Karpas-422 (cell line): ENCODE measurements at regions not wholly inside any gene's neighbourhood (a gene's known extent, or its start where the extent isn't known, plus 50 kb on each side); places are given as distances from the start of the nearest gene placed in this dataset.

Experiments
- DNase-seq: peaks from one replicate; pipeline ENCODE4 v3.0.0-alpha.2; 2015
- H2AFZ ChIP-seq: fragments of 200-600 bp; sonication (generic); 2 replicates; pipeline ENCODE4 v1.6.1; 2014; ENCODE audit warnings: antibody characterized with exemption, low read length, mixed read lengths
- H3K27ac ChIP-seq: fragments of 200-600 bp; sonication (generic); 2 replicates; pipeline ENCODE4 v1.5.1; 2014; ENCODE audit warnings: mild to moderate bottlenecking, low read length, moderate library complexity
- H3K27me3 ChIP-seq: fragments of 200-600 bp; sonication (generic); 2 replicates; pipeline ENCODE4 v1.6.1; 2014; ENCODE audit warnings: low read length, mixed read lengths
- H3K36me3 ChIP-seq: fragments of 200-600 bp; sonication (generic); 2 replicates; pipeline ENCODE4 v1.6.1; 2014; ENCODE audit warnings: low read length, mixed read lengths; ENCODE audit not compliant: insufficient read depth
- H3K4me1 ChIP-seq: fragments of 200-600 bp; sonication (generic); 2 replicates; pipeline ENCODE4 v1.6.1; 2014; ENCODE audit warnings: mild to moderate bottlenecking, low read length, mixed read lengths
- H3K4me2 ChIP-seq: fragments of 200-600 bp; sonication (generic); 2 replicates; pipeline ENCODE4 v1.6.1; 2014; ENCODE audit warnings: low read length, low read depth, mild to moderate bottlenecking; ENCODE audit not compliant: poor library complexity, severe bottlenecking
- H3K4me3 ChIP-seq: fragments of 200-600 bp; sonication (generic); 2 replicates; pipeline ENCODE4 v1.5.1; 2014; ENCODE audit warnings: mild to moderate bottlenecking, antibody characterized with exemption, low read length, mixed read lengths
- H3K79me2 ChIP-seq: fragments of 200-600 bp; sonication (generic); 2 replicates; pipeline ENCODE4 v1.6.1; 2014; ENCODE audit warnings: mild to moderate bottlenecking, low read length, mixed read lengths
- H3K9ac ChIP-seq: fragments of 200-600 bp; sonication (generic); 2 replicates; pipeline ENCODE4 v1.6.0; 2014; ENCODE audit warnings: low read length
- H3K9me2 ChIP-seq: fragments of 200-600 bp; sonication (generic), shearing (Covaris generic); replicated peaks from 2 replicates; pipeline ENCODE4 v1.6.0; 2014; ENCODE audit warnings: mild to moderate bottlenecking, low read length, moderate library complexity; ENCODE audit not compliant: insufficient read depth
- H3K9me3 ChIP-seq: fragments of 300-700, 200-600 bp; sonication (generic); 2 replicates; pipeline ENCODE4 v1.6.1; 2014; ENCODE audit warnings: low read length, mixed read lengths
- H4K20me1 ChIP-seq: fragments of 200-600 bp; sonication (generic); 2 replicates; pipeline ENCODE4 v1.6.1; 2014; ENCODE audit warnings: mild to moderate bottlenecking, antibody characterized with exemption, low read length, low read depth; ENCODE audit not compliant: insufficient read depth

DNA sequence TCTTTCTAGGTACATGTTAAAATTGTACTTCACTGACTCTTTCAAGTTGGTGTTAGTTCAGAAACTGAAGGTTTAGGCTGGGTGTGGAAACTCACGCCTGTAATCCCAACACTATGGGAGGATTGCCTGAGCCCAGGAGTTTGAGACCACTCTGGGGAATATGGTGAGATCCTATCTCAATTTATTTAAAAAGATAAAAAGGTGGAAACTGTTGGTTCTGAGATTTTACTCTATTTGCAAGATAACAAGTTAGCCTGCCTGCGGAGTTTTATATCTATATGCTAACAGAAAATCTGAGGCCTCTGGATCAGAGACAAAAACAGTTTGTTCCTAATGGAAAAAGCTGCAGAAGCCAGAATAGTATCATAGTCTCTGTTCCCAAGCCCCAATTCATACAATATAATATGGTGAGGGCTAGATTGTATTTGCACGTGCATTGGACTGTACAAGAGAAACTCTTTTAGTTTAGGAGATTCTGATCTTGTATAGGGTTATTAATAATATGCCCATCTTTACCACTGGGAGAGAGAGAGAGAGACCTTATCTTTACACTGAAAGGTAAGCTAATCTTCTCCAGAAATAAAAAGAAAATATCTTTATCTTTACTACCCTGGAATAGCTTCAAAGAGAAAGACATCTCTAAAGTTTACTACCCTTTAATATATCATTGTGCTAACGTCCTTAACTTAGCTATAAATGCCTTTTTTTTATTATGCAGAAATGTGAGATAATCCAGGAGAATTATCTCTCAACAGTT is 1267.6 kb downstream of the OTOL1 start:
- Histone ChIP-seq H3K4me1 (no peaks in the 10 kb centered on the region; the same call in 1 of the 2 replicates), H3K4me2 (no peak overlapping the region), H4K20me1 (no peaks in the 10 kb centered on the region), H3K4me3 (no peak overlapping the region), H3K79me2 (no peaks in the 10 kb centered on the region), H3K9me2 (no peaks in the 10 kb centered on the region), H3K27ac (no peak overlapping the region), H3K9me3 (peaks cover 20% of the 10 kb centered on the region), H3K27me3 (no peaks in the 10 kb centered on the region), H3K9ac (no peak overlapping the region), H3K36me3 (no peaks in the 10 kb centered on the region), H2AFZ (no peak overlapping the region)
- no peak for DNase-seq

DNA sequence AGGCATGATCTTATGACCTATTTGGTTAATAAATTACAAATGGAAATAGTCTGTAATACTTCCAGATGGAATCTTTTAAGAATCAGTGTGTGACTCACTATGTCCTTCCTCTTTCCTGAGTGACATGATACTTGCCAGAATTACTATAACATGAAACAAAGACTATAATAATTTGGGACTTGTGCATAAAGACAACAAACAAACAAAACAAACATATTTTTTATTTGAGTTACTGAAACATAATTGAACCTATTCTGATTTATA is 1268.1 kb downstream of the OTOL1 start:
- DNase-seq, result no peak
- no peaks in the 10 kb centered on the region for H4K20me1 ChIP-seq
- no peak overlapping the region for H3K4me3 ChIP-seq
- no peaks in the 10 kb centered on the region; the same call in 1 of the 2 replicates for H3K4me1 ChIP-seq
- H3K9ac ChIP-seq, result no peak overlapping the region
- no peak overlapping the region for H2AFZ ChIP-seq
- H3K27ac ChIP-seq, result no peak overlapping the region
- no peaks in the 10 kb centered on the region for H3K79me2 ChIP-seq
- H3K4me2 ChIP-seq, result no peak overlapping the region
- peaks cover 25% of the 10 kb centered on the region for H3K9me3 ChIP-seq
- H3K36me3 ChIP-seq, result no peaks in the 10 kb centered on the region
- no peaks in the 10 kb centered on the region for H3K27me3 ChIP-seq
- no peaks in the 10 kb centered on the region for H3K9me2 ChIP-seq

DNA sequence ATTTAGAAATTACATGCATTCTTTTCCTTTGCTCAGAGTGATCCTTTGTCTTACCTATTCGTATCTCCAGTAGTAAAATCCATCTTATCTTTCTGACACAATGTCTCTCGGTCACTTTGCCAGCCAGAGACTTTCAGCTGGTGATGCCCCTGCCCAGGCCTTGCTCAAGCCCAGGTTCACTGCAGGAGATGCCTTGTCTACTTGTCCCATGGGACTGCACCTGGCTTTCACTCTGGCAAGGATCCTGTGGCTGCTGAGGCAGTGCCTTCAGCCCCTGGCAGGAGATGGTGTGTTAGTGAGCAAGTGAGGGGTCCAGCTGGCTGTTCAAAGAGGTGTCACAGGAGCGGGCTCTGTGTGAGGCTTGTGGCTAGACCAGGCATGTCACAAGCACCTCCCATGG is 1268.9 kb downstream of the OTOL1 start:
- no peak for DNase-seq
- H3K9me2 ChIP-seq, result no peaks in the 10 kb centered on the region

DNA sequence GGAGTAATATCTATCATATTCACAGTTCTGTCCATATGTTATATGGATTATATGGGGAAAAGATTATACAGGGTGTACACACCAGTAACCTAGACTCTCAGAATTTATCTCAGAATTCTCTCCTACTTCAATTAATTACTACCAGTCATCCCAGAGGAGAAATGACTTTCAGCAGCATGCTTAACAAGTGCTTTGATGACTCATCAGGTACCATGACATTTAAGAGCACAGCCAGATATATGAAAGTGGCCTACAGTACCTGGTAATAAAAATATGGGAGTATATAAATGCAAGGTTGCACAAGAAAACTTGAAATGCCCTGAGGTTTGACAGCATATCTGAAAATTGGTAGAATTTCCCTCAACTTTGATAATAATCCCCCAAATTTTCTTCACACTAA is 1273.0 kb downstream of the OTOL1 start:
- H3K4me3 ChIP-seq, result no peak overlapping the region
- H3K27ac ChIP-seq, result no peak overlapping the region
- H2AFZ ChIP-seq, result no peak overlapping the region
- peaks cover 25% of the 10 kb centered on the region for H3K9me3 ChIP-seq
- no peak overlapping the region for H3K4me2 ChIP-seq
- no peaks in the 10 kb centered on the region for H3K9me2 ChIP-seq
- no peak for DNase-seq
- H3K4me1 ChIP-seq, result no peaks in the 10 kb centered on the region
- H3K79me2 ChIP-seq, result no peaks in the 10 kb centered on the region
- no peaks in the 10 kb centered on the region for H3K36me3 ChIP-seq
- no peaks in the 10 kb centered on the region for H4K20me1 ChIP-seq
- no peak overlapping the region for H3K9ac ChIP-seq
- no peaks in the 10 kb centered on the region for H3K27me3 ChIP-seq

More for the DNA sequence above, 1268.9 kb downstream of the OTOL1 start:
- no peak overlapping the region for H2AFZ ChIP-seq
- H3K79me2 ChIP-seq, result no peaks in the 10 kb centered on the region
- no peaks in the 10 kb centered on the region for H3K27me3 ChIP-seq
- no peak overlapping the region for H3K27ac ChIP-seq
- no peaks in the 10 kb centered on the region for H4K20me1 ChIP-seq
- peaks cover 24% of the 10 kb centered on the region for H3K9me3 ChIP-seq
- H3K4me1 ChIP-seq, result no peaks in the 10 kb centered on the region; the same call in 1 of the 2 replicates
- no peak overlapping the region for H3K4me3 ChIP-seq
- no peak overlapping the region for H3K4me2 ChIP-seq
- H3K9ac ChIP-seq, result no peak overlapping the region
- H3K36me3 ChIP-seq, result no peaks in the 10 kb centered on the region

DNA sequence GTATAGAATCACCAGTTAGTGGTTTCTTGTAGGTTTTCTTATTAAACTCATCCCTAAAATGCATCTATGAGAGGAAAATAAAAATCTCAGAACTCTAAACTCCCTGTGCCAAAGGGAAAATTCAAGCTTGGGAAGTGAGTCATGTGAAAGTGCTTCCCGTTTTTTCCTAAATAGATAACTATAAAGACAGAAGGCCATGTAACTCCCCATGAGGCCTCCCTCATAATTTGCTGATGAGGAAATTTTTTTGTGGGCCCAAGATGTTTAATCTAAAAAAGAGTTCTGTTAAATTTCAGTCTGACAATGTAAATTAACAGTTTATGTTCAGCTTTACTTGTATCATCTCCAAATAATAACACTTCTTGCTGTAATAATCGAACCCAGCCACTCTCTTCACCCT is 1273.9 kb downstream of the OTOL1 start:
- Histone ChIP-seq H3K27ac (no peak overlapping the region), H3K36me3 (no peaks in the 10 kb centered on the region), H3K9ac (no peak overlapping the region), H3K79me2 (no peaks in the 10 kb centered on the region), H3K27me3 (no peaks in the 10 kb centered on the region), H4K20me1 (no peaks in the 10 kb centered on the region), H2AFZ (no peak overlapping the region), H3K4me1 (no peaks in the 10 kb centered on the region), H3K4me2 (no peak overlapping the region), H3K9me2 (no peaks in the 10 kb centered on the region), H3K4me3 (no peak overlapping the region), H3K9me3 (peaks cover 18% of the 10 kb centered on the region)
- no peak for DNase-seq

DNA sequence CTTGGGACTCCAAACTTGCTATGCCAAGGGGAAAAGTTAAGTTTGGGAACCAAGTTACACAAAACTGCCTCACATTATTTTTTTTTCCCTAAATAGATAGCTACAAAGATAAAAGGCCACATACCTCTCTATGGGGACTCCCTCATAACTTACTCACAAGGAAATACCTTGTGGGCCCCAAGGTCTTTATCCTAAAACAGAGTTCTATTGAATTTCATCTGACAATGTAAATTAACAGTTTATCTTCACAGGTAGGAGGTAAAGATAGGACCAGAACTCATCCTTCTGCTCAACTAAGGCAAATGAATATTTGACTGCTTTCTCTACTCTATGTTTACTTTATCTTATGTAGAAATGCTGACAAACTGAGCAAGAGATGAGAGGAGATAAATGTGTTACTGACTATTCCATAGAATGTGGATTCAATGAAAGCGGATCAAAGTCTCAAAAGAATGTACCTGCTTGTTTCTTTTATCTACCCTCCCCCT is 1278.0 kb downstream of the OTOL1 start:
- DNase-seq, result no peak
- no peaks in the 10 kb centered on the region for H3K36me3 ChIP-seq
- H3K27me3 ChIP-seq, result no peaks in the 10 kb centered on the region
- H3K4me2 ChIP-seq, result no peak overlapping the region
- no peak overlapping the region for H3K27ac ChIP-seq
- no peaks in the 10 kb centered on the region for H3K9me2 ChIP-seq
- H3K79me2 ChIP-seq, result no peaks in the 10 kb centered on the region
- H3K4me3 ChIP-seq, result no peak overlapping the region
- H3K9ac ChIP-seq, result no peak overlapping the region
- H2AFZ ChIP-seq, result no peak overlapping the region
- no peaks in the 10 kb centered on the region for H3K4me1 ChIP-seq
- H4K20me1 ChIP-seq, result no peaks in the 10 kb centered on the region
- peaks cover 22% of the 10 kb centered on the region for H3K9me3 ChIP-seq

DNA sequence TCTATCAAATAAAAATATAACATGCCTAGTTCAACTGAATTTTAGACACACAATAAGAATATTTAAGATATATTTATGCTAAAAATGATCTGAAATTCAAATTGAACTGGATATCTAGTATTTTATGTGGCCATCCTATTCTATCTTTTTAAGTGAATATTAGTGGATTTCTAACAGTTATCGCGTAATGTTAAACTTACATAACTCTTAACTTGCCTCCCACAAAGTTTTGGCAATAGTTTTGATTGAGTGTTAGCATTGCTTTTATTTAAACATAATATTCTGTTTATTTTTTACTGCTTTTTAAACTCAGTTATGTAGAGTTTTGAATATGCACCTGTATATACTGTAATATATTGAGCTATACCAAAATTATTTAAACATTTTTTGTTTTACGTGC is 1279.5 kb downstream of the OTOL1 start:
- Histone ChIP-seq H3K36me3 (no peaks in the 10 kb centered on the region), H3K9me3 (peaks cover 24% of the 10 kb centered on the region), H3K4me1 (no peaks in the 10 kb centered on the region), H3K79me2 (no peaks in the 10 kb centered on the region), H3K27ac (no peak overlapping the region), H3K9ac (no peak overlapping the region), H3K27me3 (no peaks in the 10 kb centered on the region), H2AFZ (no peak overlapping the region), H4K20me1 (no peaks in the 10 kb centered on the region), H3K9me2 (no peaks in the 10 kb centered on the region), H3K4me2 (no peak overlapping the region), H3K4me3 (no peak overlapping the region)
- no peak for DNase-seq

DNA sequence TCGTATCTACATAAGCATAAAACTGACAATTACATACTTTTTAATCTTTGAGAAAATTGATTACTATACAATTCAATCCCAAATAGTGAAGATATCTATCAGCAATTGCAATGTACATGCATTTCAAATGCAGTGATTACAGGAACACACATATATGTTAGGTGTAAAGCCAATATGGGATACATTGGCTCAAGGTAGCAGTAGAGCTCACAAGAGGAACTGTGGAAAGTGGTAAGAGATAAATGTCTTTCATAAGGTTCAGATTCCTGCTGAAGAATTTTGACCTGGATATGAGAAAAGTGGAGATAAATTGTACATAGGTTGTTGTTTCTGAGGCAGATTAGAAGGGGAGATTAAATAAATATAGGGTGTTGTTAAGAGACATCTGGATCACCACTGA is 1280.5 kb downstream of the OTOL1 start:
- H3K9me2 ChIP-seq, result no peaks in the 10 kb centered on the region
- no peaks in the 10 kb centered on the region for H3K27me3 ChIP-seq
- H3K4me3 ChIP-seq, result no peak overlapping the region
- no peak overlapping the region for H3K27ac ChIP-seq
- no peaks in the 10 kb centered on the region for H4K20me1 ChIP-seq
- no peaks in the 10 kb centered on the region for H3K79me2 ChIP-seq
- no peak for DNase-seq
- H3K36me3 ChIP-seq, result no peaks in the 10 kb centered on the region
- H3K9ac ChIP-seq, result no peak overlapping the region
- H3K9me3 ChIP-seq, result peaks cover 24% of the 10 kb centered on the region
- no peaks in the 10 kb centered on the region for H3K4me1 ChIP-seq
- H3K4me2 ChIP-seq, result no peak overlapping the region
- no peak overlapping the region for H2AFZ ChIP-seq
